OCI-LY7 (cell line): ENCODE measurements at regions not wholly inside any gene's neighbourhood (a gene's known extent, or its start where the extent isn't known, plus 50 kb on each side); places are given as distances from the start of the nearest gene placed in this dataset.

Experiments used
- BruUV-seq: library from RNA; stranded (reverse); fragments of 400-500 nt; replicated peaks from 2 replicates; lab custom pipeline; 2021; lab: Mats Ljungman, UMichigan
- CTCF ChIA-PET: fragments of 300-600 bp; sonication (Branson Sonifier 250); formaldehyde crosslinking; loops from one replicate; lab custom pipeline; 2022; ENCODE audit warnings: antibody characterized with exemption; ENCODE audit not compliant: unreplicated experiment; lab: Charles Lee
- POLR2A ChIA-PET: fragments of 300-600 bp; sonication (Branson Sonifier 250); formaldehyde crosslinking; loops from one replicate; lab custom pipeline; 2022; ENCODE audit warnings: antibody characterized with exemption; lab: Charles Lee
- DNase-seq: peaks from one replicate; pipeline ENCODE4 v3.0.0-alpha.2; 2015; ENCODE audit warnings: low spot score
- H2AFZ ChIP-seq: fragments of 200-600 bp; sonication (generic), shearing (Covaris generic); 2 replicates; pipeline ENCODE4 v1.6.1; 2014; ENCODE audit warnings: mild to moderate bottlenecking, antibody characterized with exemption, low read length, moderate library complexity
- H3K27ac ChIP-seq: fragments of 200-600 bp; sonication (generic); 2 replicates; pipeline ENCODE4 v1.5.1; 2014; ENCODE audit warnings: mixed run types, low read depth, mild to moderate bottlenecking, moderate library complexity, low read length, inconsistent platforms; ENCODE audit not compliant: poor library complexity, severe bottlenecking
- H3K36me3 ChIP-seq: fragments of 200-600 bp; sonication (generic); 2 replicates; pipeline ENCODE4 v1.6.1; 2014; ENCODE audit warnings: mild to moderate bottlenecking, antibody characterized with exemption, low read length, moderate library complexity, mixed read lengths; ENCODE audit not compliant: insufficient read depth
- H3K4me1 ChIP-seq: fragments of 200-600 bp; sonication (generic); 2 replicates; pipeline ENCODE4 v1.5.1; 2014; ENCODE audit warnings: mild to moderate bottlenecking, low read length; ENCODE audit not compliant: insufficient read depth, poor library complexity, severe bottlenecking
- H3K4me2 ChIP-seq: fragments of 200-600 bp; sonication (generic); 2 replicates; pipeline ENCODE4 v1.6.1; 2014; ENCODE audit warnings: mild to moderate bottlenecking, low read length
- H3K4me3 ChIP-seq: fragments of 200-600 bp; sonication (generic); 2 replicates; pipeline ENCODE4 v1.5.1; 2014; ENCODE audit warnings: mild to moderate bottlenecking, low read depth, low read length; ENCODE audit not compliant: poor library complexity, severe bottlenecking
- H3K79me2 ChIP-seq: fragments of 200-600 bp; sonication (generic); 2 replicates; pipeline ENCODE4 v1.6.1; 2016; ENCODE audit warnings: low read depth, mild to moderate bottlenecking, low read length, moderate library complexity, mixed read lengths; ENCODE audit not compliant: insufficient read depth
- H3K9me2 ChIP-seq: fragments of 200-600 bp; sonication (generic); 2 replicates; pipeline ENCODE4 v1.6.1; 2016; ENCODE audit warnings: mild to moderate bottlenecking, low read length, mixed read lengths; ENCODE audit not compliant: insufficient read depth
- H3K9me3 ChIP-seq: fragments of 200-600 bp; sonication (generic); 2 replicates; pipeline ENCODE4 v1.6.1; 2014; ENCODE audit warnings: mild to moderate bottlenecking, mixed run types, low read length, mixed read lengths
- H4K20me1 ChIP-seq: fragments of 200-600 bp; sonication (generic); 2 replicates; pipeline ENCODE4 v1.6.1; 2014; ENCODE audit warnings: mild to moderate bottlenecking, antibody characterized with exemption, low read length, moderate library complexity, mixed read lengths; ENCODE audit not compliant: insufficient read depth
- EZH2phosphoT487 ChIP-seq: fragments of 200-600 bp; sonication (generic); IDR thresholded peaks from 2 replicates; pipeline ENCODE4 v1.6.1; 2018; ENCODE audit warnings: low read depth, borderline replicate concordance, mild to moderate bottlenecking, mixed run types, antibody characterized with exemption, low read length, moderate library complexity, mixed read lengths
- intact Hi-C: fragments of 100-400 bp; cut with micrococcal nuclease; formaldehyde crosslinking; loops from one replicate; pipeline ENCODE4 v1.10.0; 2022; ENCODE audit not compliant: unreplicated experiment
- TF ChIP-seq, protein P1 (sequence below): fragments of 200-600 bp; sonication (generic); conservative IDR thresholded peaks from 2 replicates; pipeline ENCODE4 v1.5.1; 2014; ENCODE audit warnings: mild to moderate bottlenecking, antibody characterized with exemption, low read length, moderate library complexity, mixed read lengths

DNA sequence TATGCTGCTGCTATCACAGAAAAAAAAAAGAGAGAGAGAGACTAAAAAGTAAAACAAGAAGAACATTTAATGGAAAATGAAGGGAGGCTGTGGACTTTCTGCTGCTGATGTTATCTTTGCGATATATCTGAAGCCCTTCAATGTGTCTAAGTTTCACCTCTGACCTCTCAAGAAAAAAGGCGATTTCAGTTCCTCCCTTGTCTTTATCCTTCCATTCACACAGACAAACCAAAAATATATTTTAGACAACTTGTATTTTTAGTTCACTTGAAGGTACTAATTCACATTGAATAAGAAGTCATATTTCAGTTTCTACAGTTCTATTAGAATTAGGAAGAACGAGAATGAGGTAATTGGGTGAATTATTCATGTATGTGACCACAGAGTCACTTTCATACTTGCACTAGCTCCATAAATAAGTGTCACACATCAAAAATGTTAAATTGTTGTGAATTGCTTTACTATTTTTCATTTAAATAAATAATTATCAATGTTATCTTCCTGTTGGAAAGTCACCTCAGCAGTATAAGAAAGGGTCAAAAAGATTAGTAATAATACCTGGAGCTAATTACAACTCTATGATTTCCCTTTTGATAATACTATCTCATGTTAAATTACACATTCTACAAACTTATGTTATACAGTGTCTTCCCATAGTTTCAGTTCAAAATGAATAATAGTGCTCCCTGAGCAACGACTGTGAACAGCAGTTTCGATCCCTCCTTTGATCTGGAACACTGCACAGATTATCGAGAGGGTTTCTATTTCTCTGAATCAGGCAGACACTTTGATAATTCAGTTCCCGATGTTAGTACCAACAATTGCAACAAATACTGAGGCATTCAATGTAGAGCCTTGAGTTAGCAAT lies 85.2 kb upstream of the PLCB4 start:
- TF ChIP-seq, protein P1, sequence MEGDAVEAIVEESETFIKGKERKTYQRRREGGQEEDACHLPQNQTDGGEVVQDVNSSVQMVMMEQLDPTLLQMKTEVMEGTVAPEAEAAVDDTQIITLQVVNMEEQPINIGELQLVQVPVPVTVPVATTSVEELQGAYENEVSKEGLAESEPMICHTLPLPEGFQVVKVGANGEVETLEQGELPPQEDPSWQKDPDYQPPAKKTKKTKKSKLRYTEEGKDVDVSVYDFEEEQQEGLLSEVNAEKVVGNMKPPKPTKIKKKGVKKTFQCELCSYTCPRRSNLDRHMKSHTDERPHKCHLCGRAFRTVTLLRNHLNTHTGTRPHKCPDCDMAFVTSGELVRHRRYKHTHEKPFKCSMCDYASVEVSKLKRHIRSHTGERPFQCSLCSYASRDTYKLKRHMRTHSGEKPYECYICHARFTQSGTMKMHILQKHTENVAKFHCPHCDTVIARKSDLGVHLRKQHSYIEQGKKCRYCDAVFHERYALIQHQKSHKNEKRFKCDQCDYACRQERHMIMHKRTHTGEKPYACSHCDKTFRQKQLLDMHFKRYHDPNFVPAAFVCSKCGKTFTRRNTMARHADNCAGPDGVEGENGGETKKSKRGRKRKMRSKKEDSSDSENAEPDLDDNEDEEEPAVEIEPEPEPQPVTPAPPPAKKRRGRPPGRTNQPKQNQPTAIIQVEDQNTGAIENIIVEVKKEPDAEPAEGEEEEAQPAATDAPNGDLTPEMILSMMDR = no peak
- TF ChIP-seq EZH2phosphoT487 = no peak
- Histone ChIP-seq H4K20me1 (no peaks in the 10 kb centered on the region), H3K4me1 (peaks cover 6% of the 10 kb centered on the region), H3K9me3 (no peaks in the 10 kb centered on the region), H3K9me2 (no peaks in the 10 kb centered on the region), H3K79me2 (no peaks in the 10 kb centered on the region), H2AFZ (no peak overlapping the region), H3K36me3 (no peaks in the 10 kb centered on the region), H3K4me3 (no peak overlapping the region), H3K4me2 (no peak overlapping the region; the same call in 1 of the 2 replicates), H3K27ac (no peak overlapping the region)
- CTCF ChIA-PET = no interaction called here
- intact Hi-C loops = no loop called here
- POLR2A ChIA-PET = no interaction called here
- no peak for DNase-seq
- BruUV-seq = no TSS peak

DNA sequence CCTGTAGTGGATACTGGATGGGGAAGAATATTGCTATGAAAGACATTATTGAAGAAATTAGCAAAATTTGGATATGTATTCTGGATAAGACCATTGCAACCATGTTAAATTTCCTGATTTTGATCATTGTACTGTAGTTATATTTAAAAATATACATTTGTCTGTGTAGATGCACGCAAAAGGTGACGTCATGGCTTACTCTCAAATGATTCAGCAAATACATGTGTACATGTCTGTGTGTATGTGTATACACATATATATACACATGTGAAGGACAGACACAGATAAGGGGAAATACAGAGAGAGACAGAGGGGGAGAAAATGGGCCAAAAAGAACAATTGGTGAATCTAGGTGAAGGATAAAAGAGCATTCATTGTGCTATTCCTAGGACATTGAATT lies 82.3 kb upstream of the PLCB4 start:
- ChIA-PET CTCF (no interaction called here), POLR2A (no interaction called here)
- intact Hi-C loops = no loop called here
- Histone ChIP-seq H3K79me2 (no peaks in the 10 kb centered on the region), H3K4me1 (peaks cover 6% of the 10 kb centered on the region), H2AFZ (no peak overlapping the region), H3K36me3 (no peaks in the 10 kb centered on the region), H3K4me2 (no peak overlapping the region), H3K4me3 (no peak overlapping the region), H3K9me2 (no peaks in the 10 kb centered on the region), H3K27ac (no peak overlapping the region), H3K9me3 (no peaks in the 10 kb centered on the region), H4K20me1 (no peaks in the 10 kb centered on the region)
- no peak for DNase-seq
- no TSS peak for BruUV-seq
- TF ChIP-seq EZH2phosphoT487 = no peak
- TF ChIP-seq, protein P1 = no peak

DNA sequence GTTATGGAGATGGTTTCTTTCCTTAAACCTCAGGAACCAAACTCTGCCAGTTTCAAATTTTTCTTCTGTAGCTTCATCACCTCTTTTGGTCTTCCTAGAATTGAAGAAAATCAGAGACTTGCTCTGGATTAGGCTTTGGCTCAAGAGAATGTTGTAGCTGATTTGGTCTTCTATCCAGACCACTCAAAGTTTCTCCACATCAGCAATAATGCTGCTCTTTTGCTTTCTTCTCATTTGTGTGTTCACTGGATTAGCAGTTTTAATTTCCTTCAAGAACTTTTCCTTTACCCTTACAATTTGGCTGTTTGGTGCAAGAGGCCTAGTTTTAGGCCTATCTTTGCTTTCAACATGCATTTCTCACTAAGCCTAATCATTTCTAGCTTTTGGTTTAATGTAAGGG lies 78.1 kb upstream of the PLCB4 start:
- TF ChIP-seq, protein P1 = no peak
- no peak for TF ChIP-seq EZH2phosphoT487
- POLR2A ChIA-PET = interaction anchor here (1.2 kb wide), 1 partner anchor 9 kb away, joined by 3 read pairs; no protein-coding TSS in a partner anchor
- Histone ChIP-seq H3K9me3 (no peaks in the 10 kb centered on the region), H3K27ac (no peak overlapping the region), H3K4me3 (no peak overlapping the region), H3K9me2 (no peaks in the 10 kb centered on the region), H3K36me3 (no peaks in the 10 kb centered on the region), H3K79me2 (no peaks in the 10 kb centered on the region), H4K20me1 (no peaks in the 10 kb centered on the region), H2AFZ (no peak overlapping the region), H3K4me1 (peaks cover 6% of the 10 kb centered on the region), H3K4me2 (no peak overlapping the region)
- intact Hi-C loops = no loop called here
- CTCF ChIA-PET = no interaction called here
- DNase-seq = no peak
- BruUV-seq = no TSS peak
